Caco-2 (cell line): ENCODE measurements at regions not wholly inside any gene's neighbourhood (a gene's known extent, or its start where the extent isn't known, plus 50 kb on each side); places are given as distances from the start of the nearest gene placed in this dataset.

Experiments
- BruUV-seq: library from RNA; stranded (reverse); fragments of 400-500 nt; replicated peaks from 2 replicates; lab custom pipeline; 2021; lab: Mats Ljungman, UMichigan
- CTCF ChIA-PET: fragments of 300-600 bp; sonication (Branson Sonifier 250); formaldehyde crosslinking; loops from one replicate; lab custom pipeline; 2022; ENCODE audit warnings: antibody characterized with exemption; lab: Charles Lee
- POLR2A ChIA-PET: fragments of 300-600 bp; sonication (Branson Sonifier 250); formaldehyde crosslinking; loops from one replicate; lab custom pipeline; 2022; ENCODE audit warnings: antibody characterized with exemption; lab: Charles Lee
- DNase-seq, 2 experiments: peaks; one replicate each; pipeline versions ENCODE4 v3.0.0 to v3.0.0-alpha.2; 2020 to 2022
- H3K27me3 ChIP-seq: replicated peaks from 2 replicates; pipeline ENCODE4 v1.6.0; 2011; ENCODE audit warnings: low read length; ENCODE audit not compliant: control insufficient read depth, insufficient read depth
- H3K36me3 ChIP-seq: 2 replicates; pipeline ENCODE4 v1.5.1; 2011; ENCODE audit warnings: low read length; ENCODE audit not compliant: control insufficient read depth, insufficient read depth
- H3K4me1 ChIP-seq: fragments of 250-450 bp; sonication (Bioruptor Pico); 2 replicates; pipeline ENCODE4 v1.5.1; 2020; ENCODE audit warnings: mild to moderate bottlenecking
- H3K4me3 ChIP-seq: 2 replicates; pipeline ENCODE4 v1.5.1; 2011; ENCODE audit warnings: low read depth, mild to moderate bottlenecking, control low read depth, low read length
- H3K9me3 ChIP-seq: fragments of 250-450 bp; sonication (Bioruptor Pico); 2 replicates; pipeline ENCODE4 v1.5.1; 2020; ENCODE audit warnings: mild to moderate bottlenecking, moderate library complexity
- H3K27ac Mint-ChIP-seq: one replicate; pipeline ENCODE4 v1.8.0; 2022; ENCODE audit warnings: mixed read lengths; ENCODE audit not compliant: unreplicated experiment
- H3K27me3 Mint-ChIP-seq: one replicate; pipeline ENCODE4 v1.8.0; 2022; ENCODE audit warnings: mixed read lengths; ENCODE audit not compliant: insufficient read depth, unreplicated experiment
- H3K36me3 Mint-ChIP-seq: one replicate; pipeline ENCODE4 v1.8.0; 2022; ENCODE audit warnings: mild to moderate bottlenecking, mixed read lengths; ENCODE audit not compliant: insufficient read depth, unreplicated experiment
- H3K4me1 Mint-ChIP-seq: one replicate; pipeline ENCODE4 v1.8.0; 2022; ENCODE audit warnings: low read depth, mixed read lengths; ENCODE audit not compliant: unreplicated experiment
- H3K4me3 Mint-ChIP-seq: one replicate; pipeline ENCODE4 v1.8.0; 2022; ENCODE audit warnings: mild to moderate bottlenecking, moderate library complexity, mixed read lengths; ENCODE audit not compliant: unreplicated experiment
- H3K9me3 Mint-ChIP-seq: one replicate; pipeline ENCODE4 v1.8.0; 2022; ENCODE audit warnings: mixed read lengths; ENCODE audit not compliant: unreplicated experiment
- CTCF ChIP-seq, 2 experiments: fragments of 200-600 bp in 1 of 2; IDR thresholded peaks; 1 replicate in 1 of 2; 2 replicates in 1 of 2; pipeline versions ENCODE4 v1.5.1 to v1.8.0; 2011 to 2022; ENCODE audit warnings: antibody characterized with exemption in 1 of 2, control low read depth in 1 of 2, inconsistent platforms in 1 of 2, low read depth in 1 of 2, low read length in 1 of 2, mild to moderate bottlenecking in 1 of 2, moderate library complexity in 1 of 2; ENCODE audit not compliant: insufficient read depth in 1 of 2, severe bottlenecking in 1 of 2, unreplicated experiment in 1 of 2
- intact Hi-C: fragments of 100-400 bp; cut with micrococcal nuclease; formaldehyde crosslinking; loops from one replicate; pipeline ENCODE4 v1.10.0; 2022; ENCODE audit not compliant: unreplicated experiment

GRCh38 chr1:233730809-233731208 is 116.9 kb downstream of the KCNK1 start:
- Mint-ChIP-seq H3K36me3 (no peaks in the 10 kb centered on the region), H3K27ac (no peak overlapping the region), H3K4me3 (no peak overlapping the region), H3K4me1 (no peaks in the 10 kb centered on the region), H3K27me3 (no peaks in the 10 kb centered on the region), H3K9me3 (no peaks in the 10 kb centered on the region)
- DNase-seq: peak in 1 of 2 experiments; percentile 3
- no peaks in the 10 kb centered on the region for H3K27me3 ChIP-seq
- POLR2A ChIA-PET: no interaction called here
- intact Hi-C loops: no loop called here
- CTCF ChIA-PET: no interaction called here
- H3K9me3 ChIP-seq: no peaks in the 10 kb centered on the region
- no TSS peak for BruUV-seq
- H3K36me3 ChIP-seq: no peaks in the 10 kb centered on the region
- H3K4me1 ChIP-seq: no peaks in the 10 kb centered on the region; the same call in 1 of the 2 replicates
- no peak overlapping the region for H3K4me3 ChIP-seq
- no peak for TF ChIP-seq CTCF (IDR thresholded peaks at IDR 0.05; ENCODE audit: insufficient read depth in 1 of 2, low read depth in 1 of 2, low read length in 1 of 2, severe bottlenecking in 1 of 2, unreplicated experiment in 1 of 2)

GRCh38 chr1:233732206-233732605 is 118.3 kb downstream of the KCNK1 start:
- H3K27ac Mint-ChIP-seq: no peak overlapping the region
- no TSS peak for BruUV-seq
- no peaks in the 10 kb centered on the region for H3K36me3 Mint-ChIP-seq
- intact Hi-C loops: no loop called here
- H3K9me3 ChIP-seq: no peaks in the 10 kb centered on the region
- H3K4me3 Mint-ChIP-seq: no peak overlapping the region
- no peaks in the 10 kb centered on the region for H3K4me1 Mint-ChIP-seq
- H3K36me3 ChIP-seq: no peaks in the 10 kb centered on the region
- TF ChIP-seq CTCF (IDR thresholded peaks at IDR 0.05; ENCODE audit: insufficient read depth in 1 of 2, low read depth in 1 of 2, low read length in 1 of 2, severe bottlenecking in 1 of 2, unreplicated experiment in 1 of 2): no peak
- ChIA-PET POLR2A (no interaction called here), CTCF (no interaction called here)
- no peak for DNase-seq
- H3K4me1 ChIP-seq: no peaks in the 10 kb centered on the region; the same call in 1 of the 2 replicates
- H3K27me3 Mint-ChIP-seq: peaks cover 6% of the 10 kb centered on the region
- no peak overlapping the region for H3K4me3 ChIP-seq
- H3K9me3 Mint-ChIP-seq: no peaks in the 10 kb centered on the region
- H3K27me3 ChIP-seq: no peaks in the 10 kb centered on the region

GRCh38 chr1:233734456-233734855 is 120.5 kb downstream of the KCNK1 start:
- ChIA-PET POLR2A (no interaction called here), CTCF (no interaction called here)
- H3K36me3 Mint-ChIP-seq: no peaks in the 10 kb centered on the region
- H3K4me1 ChIP-seq: no peaks in the 10 kb centered on the region
- H3K9me3 ChIP-seq: no peaks in the 10 kb centered on the region
- H3K27me3 ChIP-seq: no peaks in the 10 kb centered on the region
- H3K36me3 ChIP-seq: no peaks in the 10 kb centered on the region
- H3K27me3 Mint-ChIP-seq: peaks cover 6% of the 10 kb centered on the region
- BruUV-seq: no TSS peak
- no peak for TF ChIP-seq CTCF (IDR thresholded peaks at IDR 0.05; ENCODE audit: insufficient read depth in 1 of 2, low read depth in 1 of 2, low read length in 1 of 2, severe bottlenecking in 1 of 2, unreplicated experiment in 1 of 2)
- no peak overlapping the region for H3K4me3 ChIP-seq
- no peak overlapping the region for H3K4me3 Mint-ChIP-seq
- intact Hi-C loops: no loop called here
- H3K9me3 Mint-ChIP-seq: no peaks in the 10 kb centered on the region
- H3K27ac Mint-ChIP-seq: no peak overlapping the region
- H3K4me1 Mint-ChIP-seq: no peaks in the 10 kb centered on the region
- DNase-seq: no peak
